Esophagus squamous epithelium (tissue), 4 donors: ENCODE measurements at regions not wholly inside any gene's neighbourhood (a gene's known extent, or its start where the extent isn't known, plus 50 kb on each side); places are given as distances from the start of the nearest gene placed in this dataset.

Experiments used
- POLR2A ChIP-seq, 4 donors: fragments of 450-650 bp; IDR thresholded peaks; one replicate each; pipeline ENCODE4 v1.6.1; 2017; ENCODE audit warnings: antibody characterized with exemption in 4 of 4, mild to moderate bottlenecking in 4 of 4, moderate library complexity in 3 of 4
- TF ChIP-seq, protein P1 (sequence below), 6 experiments: fragments of 450-650 bp in 4 of 6; fragments of 200-600 bp in 2 of 6; sonication (generic) in 2 of 6; IDR thresholded peaks; one replicate each; pipeline ENCODE4 v1.5.1; 2016 to 2019; ENCODE audit warnings: antibody characterized with exemption in 6 of 6, mild to moderate bottlenecking in 4 of 6, moderate library complexity in 4 of 6

- no peak for TF ChIP-seq POLR2A (IDR thresholded peaks at IDR 0.05)
- TF ChIP-seq, protein P1, sequence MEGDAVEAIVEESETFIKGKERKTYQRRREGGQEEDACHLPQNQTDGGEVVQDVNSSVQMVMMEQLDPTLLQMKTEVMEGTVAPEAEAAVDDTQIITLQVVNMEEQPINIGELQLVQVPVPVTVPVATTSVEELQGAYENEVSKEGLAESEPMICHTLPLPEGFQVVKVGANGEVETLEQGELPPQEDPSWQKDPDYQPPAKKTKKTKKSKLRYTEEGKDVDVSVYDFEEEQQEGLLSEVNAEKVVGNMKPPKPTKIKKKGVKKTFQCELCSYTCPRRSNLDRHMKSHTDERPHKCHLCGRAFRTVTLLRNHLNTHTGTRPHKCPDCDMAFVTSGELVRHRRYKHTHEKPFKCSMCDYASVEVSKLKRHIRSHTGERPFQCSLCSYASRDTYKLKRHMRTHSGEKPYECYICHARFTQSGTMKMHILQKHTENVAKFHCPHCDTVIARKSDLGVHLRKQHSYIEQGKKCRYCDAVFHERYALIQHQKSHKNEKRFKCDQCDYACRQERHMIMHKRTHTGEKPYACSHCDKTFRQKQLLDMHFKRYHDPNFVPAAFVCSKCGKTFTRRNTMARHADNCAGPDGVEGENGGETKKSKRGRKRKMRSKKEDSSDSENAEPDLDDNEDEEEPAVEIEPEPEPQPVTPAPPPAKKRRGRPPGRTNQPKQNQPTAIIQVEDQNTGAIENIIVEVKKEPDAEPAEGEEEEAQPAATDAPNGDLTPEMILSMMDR (IDR thresholded peaks at IDR 0.05): no peak
These were observed 141.0 kb downstream of the PDHA2 start for GRCh38 chr4:95980877-95981360.
